Aorta (tissue), 5 donors: ENCODE measurements at regions not wholly inside any gene's neighbourhood (a gene's known extent, or its start where the extent isn't known, plus 50 kb on each side); places are given as distances from the start of the nearest gene placed in this dataset.
"Not testable (repeated sequence)": the region's sequence is repeated elsewhere in the genome, so short reads cannot be mapped to it uniquely, and the experiment has no call there.

Experiments
- ATAC-seq: fragments of 200-7000 bp; cut with Tn5 transposase; one replicate; pipeline ENCODE4 v1.9.1; 2022; ENCODE audit warnings: moderate library complexity; ENCODE audit not compliant: low FRiP score
- DNase-seq, 2 donors: peaks; one replicate each; pipeline ENCODE4 v3.0.0-alpha.2; 2020
- H3K27ac ChIP-seq, 2 donors: one replicate each; pipeline ENCODE4 v1.5.1; 2013; ENCODE audit warnings: low read length in 2 of 2, mild to moderate bottlenecking in 2 of 2, moderate library complexity in 2 of 2, control low read depth in 1 of 2, inconsistent platforms in 1 of 2, low read depth in 1 of 2
- H3K27me3 ChIP-seq, 2 donors: one replicate each; pipeline ENCODE4 v1.6.1; 2013; ENCODE audit warnings: control low read depth in 1 of 2, low read length in 1 of 2, mild to moderate bottlenecking in 1 of 2, moderate library complexity in 1 of 2; ENCODE audit not compliant: insufficient read depth in 2 of 2, control insufficient read depth in 1 of 2
- H3K36me3 ChIP-seq, 2 donors: one replicate each; pipeline ENCODE4 v1.6.1; 2013; ENCODE audit warnings: control low read depth in 1 of 2, low read length in 1 of 2, mild to moderate bottlenecking in 1 of 2; ENCODE audit not compliant: insufficient read depth in 2 of 2, control insufficient read depth in 1 of 2
- H3K4me1 ChIP-seq, 2 donors: one replicate each; pipeline ENCODE4 v1.6.1; 2013; ENCODE audit warnings: low read length in 2 of 2, control low read depth in 1 of 2, mild to moderate bottlenecking in 1 of 2, moderate library complexity in 1 of 2; ENCODE audit not compliant: insufficient read depth in 2 of 2, control insufficient read depth in 1 of 2
- H3K4me3 ChIP-seq, 2 donors: one replicate each; pipeline ENCODE4 v1.5.1; 2013; ENCODE audit warnings: low read length in 2 of 2, control low read depth in 1 of 2, mild to moderate bottlenecking in 1 of 2
- H3K9me3 ChIP-seq: one replicate; pipeline ENCODE4 v1.6.1; 2013; ENCODE audit warnings: mild to moderate bottlenecking, low read length; ENCODE audit not compliant: control insufficient read depth
- WGBS, 2 donors: extraction: QIAGEN DNeasy Blood & Tissue Kit; methylation state at CpG; one replicate each; pipeline ENCODE4 v1.1.7; 2013; 5-methylcytosine and 5-hydroxymethylcytosine counted together
- intact Hi-C, 2 donors: fragments of 100-400 bp; cut with DNase I; formaldehyde crosslinking; loops; one replicate each; pipeline versions ENCODE4 v1.14.2 to v1.15.0; 2022
- donor health status: healthy with polysubstance abuse.
- donor health status: Bipolar disorder and iron deficiency.
- donor health status: DM: no; HTN: no; CAD: no.
- donor health status: DM: no; HTN: no; CAD: no.
- donor health status: DM: yes; HTN: yes; CAD: no.

GRCh38 chr1:58064166-58064565, 482.4 kb downstream of the OMA1 start:
- intact Hi-C loops: no loop called here
- Histone ChIP-seq H3K9me3 (no peaks in the 10 kb centered on the region), H3K36me3 (no peaks in the 10 kb centered on the region), H3K27ac (no peak overlapping the region), H3K4me1 (no peaks in the 10 kb centered on the region), H3K4me3 (no peak overlapping the region), H3K27me3 (no peaks in the 10 kb centered on the region)
- ATAC-seq: no peak
- no peak for DNase-seq
- WGBS, 2 donors: 75 to 82% methylated on average over 8 of the region's 8 CpGs

GRCh38 chr1:58063095-58063494, 483.4 kb downstream of the OMA1 start:
- H3K36me3 ChIP-seq: no peaks in the 10 kb centered on the region
- no peak overlapping the region for H3K27ac ChIP-seq
- no peaks in the 10 kb centered on the region for H3K4me1 ChIP-seq
- no peaks in the 10 kb centered on the region for H3K27me3 ChIP-seq
- intact Hi-C loops: no loop called here
- 86 to 93% methylated on average over 4 of the region's 4 CpGs for WGBS, 2 donors
- no peak overlapping the region for H3K4me3 ChIP-seq
- DNase-seq: no peak
- ATAC-seq: no peak
- H3K9me3 ChIP-seq: no peaks in the 10 kb centered on the region

GRCh38 chr1:58062635-58063034, 483.9 kb downstream of the OMA1 start:
- no peaks in the 10 kb centered on the region for H3K4me1 ChIP-seq
- WGBS, 2 donors: 77 to 87% methylated on average over 4 of the region's 4 CpGs
- no peak overlapping the region for H3K4me3 ChIP-seq
- ATAC-seq: no peak
- no peak overlapping the region for H3K27ac ChIP-seq
- H3K27me3 ChIP-seq: peaks cover 0 to 2% of the 10 kb centered on the region in 2 donors
- no peaks in the 10 kb centered on the region for H3K36me3 ChIP-seq
- no peak for DNase-seq
- H3K9me3 ChIP-seq: no peaks in the 10 kb centered on the region
- intact Hi-C loops: no loop called here

- H3K4me1 ChIP-seq: no peaks in the 10 kb centered on the region
- H3K36me3 ChIP-seq: no peaks in the 10 kb centered on the region
- ATAC-seq (no peak), DNase-seq (no peak)
- WGBS, 2 donors: 45 to 46% methylated on average over 9 of the region's 9 CpGs
- no peak overlapping the region for H3K4me3 ChIP-seq
- peaks cover 0 to 3% of the 10 kb centered on the region in 2 donors for H3K27me3 ChIP-seq
- H3K9me3 ChIP-seq: no peaks in the 10 kb centered on the region
- intact Hi-C loops: no loop called here
- no peak overlapping the region for H3K27ac ChIP-seq
These were observed 485.9 kb downstream of the OMA1 start for GRCh38 chr1:58060559-58061170.

GRCh38 chr1:58059789-58060188, 486.7 kb downstream of the OMA1 start:
- Histone ChIP-seq H3K4me1 (no peaks in the 10 kb centered on the region), H3K4me3 (no peak overlapping the region), H3K36me3 (no peaks in the 10 kb centered on the region), H3K27ac (no peak overlapping the region), H3K27me3 (peaks cover 0 to 3% of the 10 kb centered on the region in 2 donors), H3K9me3 (no peaks in the 10 kb centered on the region)
- ATAC-seq (no peak), DNase-seq (no peak)
- intact Hi-C loops: no loop called here
- 44 to 45% methylated on average over 6 of the region's 6 CpGs for WGBS, 2 donors

- 61 to 62% methylated on average over 8 of the region's 8 CpGs for WGBS, 2 donors
- Histone ChIP-seq H3K4me3 (no peak overlapping the region), H3K36me3 (no peaks in the 10 kb centered on the region), H3K4me1 (no peaks in the 10 kb centered on the region), H3K27me3 (peaks cover 0 to 3% of the 10 kb centered on the region in 2 donors), H3K27ac (no peak overlapping the region), H3K9me3 (no peaks in the 10 kb centered on the region)
- ATAC-seq (no peak), DNase-seq (no peak)
- intact Hi-C loops: no loop called here
These were observed 488.2 kb downstream of the OMA1 start for GRCh38 chr1:58058323-58058722.

- intact Hi-C loops: no loop called here
- H3K27me3 ChIP-seq: peaks cover 0 to 3% of the 10 kb centered on the region in 2 donors
- no peaks in the 10 kb centered on the region for H3K4me1 ChIP-seq
- H3K27ac ChIP-seq: no peak overlapping the region
- H3K36me3 ChIP-seq: no peaks in the 10 kb centered on the region
- H3K4me3 ChIP-seq: no peak overlapping the region
- no peak for DNase-seq
- no peak for ATAC-seq
- H3K9me3 ChIP-seq: no peaks in the 10 kb centered on the region
These were observed 488.7 kb downstream of the OMA1 start for GRCh38 chr1:58057826-58058225.

- ATAC-seq, H3K27ac ChIP-seq, H3K4me1 ChIP-seq, H3K36me3 ChIP-seq, DNase-seq, H3K9me3 ChIP-seq, intact Hi-C loops, H3K4me3 ChIP-seq, H3K27me3 ChIP-seq: not testable (repeated sequence)
- 81 to 93% methylated on average over 2 of the region's 2 CpGs for WGBS, 2 donors
These were observed 495.3 kb downstream of the OMA1 start for GRCh38 chr1:58051187-58051586.

- WGBS, 2 donors: 64 to 73% methylated on average over 5 of the region's 5 CpGs
- intact Hi-C loops: loop anchor here in 1 of 2 donors (10.0 kb wide), 1 partner anchor 1213 kb away; no protein-coding TSS in a partner anchor
- Histone ChIP-seq H3K9me3 (no peaks in the 10 kb centered on the region), H3K4me3 (no peak overlapping the region), H3K27me3 (no peaks in the 10 kb centered on the region), H3K4me1 (no peaks in the 10 kb centered on the region), H3K27ac (no peak overlapping the region), H3K36me3 (no peaks in the 10 kb centered on the region)
- ATAC-seq (no peak), DNase-seq (no peak)
These were observed 499.2 kb downstream of the OMA1 start for GRCh38 chr1:58047265-58047858.
